B cell (primary cell): ENCODE measurements at regions not wholly inside any gene's neighbourhood (a gene's known extent, or its start where the extent isn't known, plus 50 kb on each side); places are given as distances from the start of the nearest gene placed in this dataset.

Experiments
- ATAC-seq: fragments of 200-7000 bp; cut with Tn5 transposase; one replicate; pipeline ENCODE4 v1.10.0; 2021; ENCODE audit warnings: low read depth, mild to moderate bottlenecking, moderate number of reproducible peaks, moderate library complexity
- CTCF ChIA-PET: fragments of 350-600 bp; sonication (Branson Sonifier 250); formaldehyde crosslinking; loops from one replicate; lab custom pipeline; 2021; ENCODE audit warnings: antibody characterized with exemption, inconsistent platforms; lab: Charles Lee
- POLR2A ChIA-PET: fragments of 350-600 bp; sonication (Branson Sonifier 250); formaldehyde crosslinking; loops from one replicate; lab custom pipeline; 2021; ENCODE audit warnings: antibody characterized with exemption; lab: Charles Lee
- DNase-seq: peaks from one replicate; pipeline ENCODE4 v3.0.0; 2013
- H2AFZ ChIP-seq: 2 replicates; pipeline ENCODE4 v1.6.1; 2012; ENCODE audit warnings: mild to moderate bottlenecking, low read depth, low read length; ENCODE audit not compliant: insufficient read depth, poor library complexity, severe bottlenecking
- H3K27ac ChIP-seq, 2 donors: 1 replicate in 1 of 2; 2 replicates in 1 of 2; pipeline ENCODE4 v1.5.1; 2012 to 2013; ENCODE audit warnings: low read length in 2 of 2, mild to moderate bottlenecking in 2 of 2, moderate library complexity in 1 of 2
- H3K27me3 ChIP-seq, 4 experiments: fragments of 200-600 bp in 1 of 4; sonication (generic) in 1 of 4; replicated peaks in 1 of 4; 1 replicate in 2 of 4; 2 replicates in 2 of 4; pipeline versions ENCODE4 v1.6.1 to v1.7.0; 2013 to 2016; ENCODE audit warnings: low read length in 3 of 4, mild to moderate bottlenecking in 2 of 4, mixed read lengths in 1 of 4, moderate library complexity in 1 of 4; ENCODE audit not compliant: insufficient read depth in 4 of 4, control insufficient read depth in 3 of 4; ENCODE audit errors: control extremely low read depth in 1 of 4
- H3K36me3 ChIP-seq, 2 experiments: replicated peaks in 1 of 2; 1 replicate in 1 of 2; 2 replicates in 1 of 2; pipeline versions ENCODE4 v1.6.1 to v1.7.1; 2013; ENCODE audit warnings: low read length in 1 of 2; ENCODE audit not compliant: insufficient read depth in 2 of 2, control insufficient read depth in 1 of 2; ENCODE audit errors: control extremely low read depth in 1 of 2, extremely low read depth in 1 of 2
- H3K4me1 ChIP-seq, 2 donors: fragments of 200-600 bp in 1 of 2; sonication (generic) in 1 of 2; 1 replicate in 1 of 2; 2 replicates in 1 of 2; pipeline versions ENCODE4 v1.5.1 to v1.6.1; 2013 to 2017; ENCODE audit warnings: low read length in 2 of 2; ENCODE audit not compliant: control insufficient read depth in 2 of 2, insufficient read depth in 2 of 2
- H3K4me2 ChIP-seq: replicated peaks from 2 replicates; pipeline ENCODE3; 2012; ENCODE audit warnings: mild to moderate bottlenecking, low read depth, low read length; ENCODE audit not compliant: poor library complexity, severe bottlenecking
- H3K4me3 ChIP-seq, 5 experiments: fragments of 200-600 bp in 1 of 5; sonication (generic) in 1 of 5; 1 replicate in 3 of 5; 2 replicates in 2 of 5; pipeline versions ENCODE4 v1.5.1 to v1.7.0; 2011 to 2016; ENCODE audit warnings: low read length in 4 of 5, mild to moderate bottlenecking in 4 of 5, low read depth in 2 of 5, control low read depth in 1 of 5, moderate library complexity in 1 of 5; ENCODE audit not compliant: insufficient read depth in 1 of 5; ENCODE audit errors: control extremely low read depth in 1 of 5, extremely low read depth in 1 of 5
- H3K79me2 ChIP-seq: fragments of 200-600 bp; sonication (generic); one replicate; pipeline ENCODE4 v1.6.0; 2016; ENCODE audit warnings: low read length; ENCODE audit not compliant: control insufficient read depth, insufficient read depth
- H3K9ac ChIP-seq: fragments of 200-600 bp; sonication (generic); 2 replicates; pipeline ENCODE4 v1.6.1; 2017; ENCODE audit warnings: mild to moderate bottlenecking, low read length, moderate library complexity
- H3K9me3 ChIP-seq, 3 donors: one replicate each; pipeline versions ENCODE4 v1.6.1 to v1.7.1; 2013; ENCODE audit warnings: low read length in 2 of 3; ENCODE audit not compliant: control insufficient read depth in 2 of 3, insufficient read depth in 1 of 3; ENCODE audit errors: control extremely low read depth in 1 of 3
- H4K20me1 ChIP-seq: 2 replicates; pipeline ENCODE4 v1.6.0; 2012; ENCODE audit warnings: mild to moderate bottlenecking, low read length; ENCODE audit not compliant: insufficient read depth, control insufficient read depth, poor library complexity, severe bottlenecking
- H3K27ac Mint-ChIP-seq: one replicate; pipeline ENCODE4 v1.8.0; 2021; ENCODE audit warnings: mixed read lengths
- H3K27me3 Mint-ChIP-seq: one replicate; pipeline ENCODE4 v1.8.0; 2021; ENCODE audit warnings: mixed read lengths
- H3K4me1 Mint-ChIP-seq: one replicate; pipeline ENCODE4 v1.8.0; 2021; ENCODE audit warnings: mixed read lengths
- H3K4me3 Mint-ChIP-seq: one replicate; pipeline ENCODE4 v1.8.0; 2021; ENCODE audit warnings: mixed read lengths
- H3K9me3 Mint-ChIP-seq: one replicate; pipeline ENCODE4 v1.8.0; 2022; ENCODE audit warnings: mixed read lengths; ENCODE audit not compliant: insufficient read depth
- CTCF ChIP-seq: fragments of 200-600 bp; IDR thresholded peaks from one replicate; pipeline ENCODE4 v1.8.0; 2022; ENCODE audit warnings: antibody characterized with exemption, mild to moderate bottlenecking
- EZH2 ChIP-seq: IDR thresholded peaks from 2 replicates; pipeline ENCODE4 v1.6.1; 2012; ENCODE audit warnings: borderline replicate concordance, low read depth, mild to moderate bottlenecking, moderate library complexity, low read length; ENCODE audit not compliant: insufficient read depth, poor library complexity, severe bottlenecking
- WGBS: methylation state at CpG from one replicate; pipeline ENCODE4 v1.1.5; 2013; ENCODE audit warnings: missing lambda C conversion rate; ENCODE audit not compliant: insufficient coverage; 5-methylcytosine and 5-hydroxymethylcytosine counted together
- intact Hi-C: fragments of 100-400 bp; cut with micrococcal nuclease; formaldehyde crosslinking; loops from one replicate; pipeline ENCODE4 v1.10.0; 2022

- DNase-seq (no peak), ATAC-seq (no peak)
- Mint-ChIP-seq H3K4me1 (no peaks in the 10 kb centered on the region), H3K27ac (no peak overlapping the region), H3K4me3 (no peak overlapping the region), H3K9me3 (peaks cover 2% of the 10 kb centered on the region), H3K27me3 (no peaks in the 10 kb centered on the region)
- H3K4me3 ChIP-seq = no peak overlapping the region
- no peaks in the 10 kb centered on the region for H3K4me1 ChIP-seq
- peaks cover 1 to 9% (median 9%) of the 10 kb centered on the region in 3 donors for H3K9me3 ChIP-seq
- H4K20me1 ChIP-seq = no peaks in the 10 kb centered on the region
- no peaks in the 10 kb centered on the region for H3K36me3 ChIP-seq
- H3K9ac ChIP-seq = no peak overlapping the region
- H3K79me2 ChIP-seq = no peaks in the 10 kb centered on the region
- intact Hi-C loops = no loop called here
- POLR2A ChIA-PET = no interaction called here
- H2AFZ ChIP-seq = no peak overlapping the region
- no peak for TF ChIP-seq EZH2
- no peak for TF ChIP-seq CTCF
- H3K27ac ChIP-seq = no peak overlapping the region
- no peak overlapping the region for H3K4me2 ChIP-seq
- CTCF ChIA-PET = no interaction called here
- WGBS = no CpG with 5 or more reads among the region's 1 CpG
- no peaks in the 10 kb centered on the region for H3K27me3 ChIP-seq
Measured at GRCh38 chr14:86372402-86372801, 842.5 kb downstream of the FLRT2 start.

GRCh38 chr14:86364634-86365033, 834.7 kb downstream of the FLRT2 start:
- 95% methylated on average over 2 of the region's 4 CpGs for WGBS
- H3K4me3 Mint-ChIP-seq = no peak overlapping the region
- H3K79me2 ChIP-seq = no peaks in the 10 kb centered on the region
- H3K27me3 Mint-ChIP-seq = no peaks in the 10 kb centered on the region
- no peak for TF ChIP-seq CTCF
- TF ChIP-seq EZH2 = no peak
- H3K4me1 Mint-ChIP-seq = no peaks in the 10 kb centered on the region
- DNase-seq (no peak), ATAC-seq (no peak)
- no peak overlapping the region for H3K4me3 ChIP-seq
- H3K4me1 ChIP-seq = no peaks in the 10 kb centered on the region
- H4K20me1 ChIP-seq = no peaks in the 10 kb centered on the region
- intact Hi-C loops = no loop called here
- H3K9me3 Mint-ChIP-seq = no peaks in the 10 kb centered on the region
- CTCF ChIA-PET = no interaction called here
- POLR2A ChIA-PET = no interaction called here
- H3K4me2 ChIP-seq = no peak overlapping the region
- H3K9ac ChIP-seq = no peak overlapping the region
- H3K27ac Mint-ChIP-seq = no peak overlapping the region
- no peaks in the 10 kb centered on the region for H3K36me3 ChIP-seq
- no peaks in the 10 kb centered on the region for H3K27me3 ChIP-seq
- H2AFZ ChIP-seq = no peak overlapping the region
- no peak overlapping the region for H3K27ac ChIP-seq
- H3K9me3 ChIP-seq = peaks cover 0 to 15% (median 0%) of the 10 kb centered on the region in 3 donors
